C4-2B (cell line): ENCODE measurements at regions not wholly inside any gene's neighbourhood (a gene's known extent, or its start where the extent isn't known, plus 50 kb on each side); places are given as distances from the start of the nearest gene placed in this dataset.

ENCODE experiments used
- ZFX ChIP-seq: fragments of 450-650 bp; IDR thresholded peaks from 2 replicates; pipeline ENCODE4 v1.6.1; 2017
- TF ChIP-seq, protein P1 (sequence below): fragments of 450-650 bp; conservative IDR thresholded peaks from 2 replicates; pipeline ENCODE4 v1.5.1; 2017; ENCODE audit warnings: mild to moderate bottlenecking

DNA sequence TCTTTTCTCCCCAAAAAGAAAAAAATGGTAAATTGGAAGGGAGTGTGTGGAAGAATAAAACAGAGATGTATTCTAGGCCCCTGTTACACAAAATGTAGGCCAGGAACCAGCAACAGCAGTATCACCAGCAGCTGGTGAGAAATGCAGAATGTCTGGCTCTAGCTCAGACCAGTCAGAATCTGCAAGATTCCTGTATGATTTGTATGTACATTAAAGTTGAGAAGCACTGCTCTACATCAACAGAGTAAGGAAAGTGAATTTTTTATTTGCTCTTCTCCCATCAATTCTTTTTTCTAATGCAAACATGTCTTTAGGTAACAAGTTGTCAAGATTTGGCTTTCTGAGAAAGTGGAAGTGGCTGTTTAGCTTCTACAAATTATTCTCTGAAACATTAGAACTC is 235.4 kb upstream of the FANCL start:
- TF ChIP-seq, protein P1, sequence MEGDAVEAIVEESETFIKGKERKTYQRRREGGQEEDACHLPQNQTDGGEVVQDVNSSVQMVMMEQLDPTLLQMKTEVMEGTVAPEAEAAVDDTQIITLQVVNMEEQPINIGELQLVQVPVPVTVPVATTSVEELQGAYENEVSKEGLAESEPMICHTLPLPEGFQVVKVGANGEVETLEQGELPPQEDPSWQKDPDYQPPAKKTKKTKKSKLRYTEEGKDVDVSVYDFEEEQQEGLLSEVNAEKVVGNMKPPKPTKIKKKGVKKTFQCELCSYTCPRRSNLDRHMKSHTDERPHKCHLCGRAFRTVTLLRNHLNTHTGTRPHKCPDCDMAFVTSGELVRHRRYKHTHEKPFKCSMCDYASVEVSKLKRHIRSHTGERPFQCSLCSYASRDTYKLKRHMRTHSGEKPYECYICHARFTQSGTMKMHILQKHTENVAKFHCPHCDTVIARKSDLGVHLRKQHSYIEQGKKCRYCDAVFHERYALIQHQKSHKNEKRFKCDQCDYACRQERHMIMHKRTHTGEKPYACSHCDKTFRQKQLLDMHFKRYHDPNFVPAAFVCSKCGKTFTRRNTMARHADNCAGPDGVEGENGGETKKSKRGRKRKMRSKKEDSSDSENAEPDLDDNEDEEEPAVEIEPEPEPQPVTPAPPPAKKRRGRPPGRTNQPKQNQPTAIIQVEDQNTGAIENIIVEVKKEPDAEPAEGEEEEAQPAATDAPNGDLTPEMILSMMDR, result no peak
- TF ChIP-seq ZFX, result no peak
